HK-2 (cell line): ENCODE measurements at regions not wholly inside any gene's neighbourhood (a gene's known extent, or its start where the extent isn't known, plus 50 kb on each side); places are given as distances from the start of the nearest gene placed in this dataset.
"Not testable (repeated sequence)": the region's sequence is repeated elsewhere in the genome, so short reads cannot be mapped to it uniquely, and the experiment has no call there.

Experiments
- DNase-seq: peaks from one replicate; pipeline ENCODE4 v3.0.0-alpha.2; 2018; ENCODE audit not compliant: unreplicated experiment

DNA sequence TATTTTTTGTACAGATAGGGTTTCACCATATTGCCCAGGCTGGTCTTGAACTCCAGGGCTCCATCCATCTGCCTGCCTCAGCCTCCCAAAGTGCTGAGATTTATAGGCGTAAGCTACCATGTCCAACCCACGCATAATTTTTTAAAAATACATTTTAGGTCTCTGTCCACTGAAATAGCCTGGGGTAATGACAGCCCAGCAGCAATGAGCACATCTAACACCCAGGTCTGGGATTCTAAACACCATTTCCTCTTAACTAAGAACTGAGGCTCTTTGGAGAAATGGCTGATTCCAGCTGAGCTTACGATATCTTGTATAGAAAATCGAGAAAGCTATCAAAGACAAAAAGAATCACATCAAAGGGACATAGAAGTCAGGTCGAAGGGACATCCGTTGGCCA lies 245.3 kb downstream of the PARN start:
- DNase-seq: no peak

- not testable (repeated sequence) for DNase-seq
Measured at GRCh38 chr16:14383844-14384243, 246.2 kb downstream of the PARN start.

- no peak for DNase-seq
Measured at GRCh38 chr16:14378689-14379467, 251.2 kb downstream of the PARN start.

GRCh38 chr16:14378131-14378551 lies 251.9 kb downstream of the PARN start:
- DNase-seq: no peak

DNA sequence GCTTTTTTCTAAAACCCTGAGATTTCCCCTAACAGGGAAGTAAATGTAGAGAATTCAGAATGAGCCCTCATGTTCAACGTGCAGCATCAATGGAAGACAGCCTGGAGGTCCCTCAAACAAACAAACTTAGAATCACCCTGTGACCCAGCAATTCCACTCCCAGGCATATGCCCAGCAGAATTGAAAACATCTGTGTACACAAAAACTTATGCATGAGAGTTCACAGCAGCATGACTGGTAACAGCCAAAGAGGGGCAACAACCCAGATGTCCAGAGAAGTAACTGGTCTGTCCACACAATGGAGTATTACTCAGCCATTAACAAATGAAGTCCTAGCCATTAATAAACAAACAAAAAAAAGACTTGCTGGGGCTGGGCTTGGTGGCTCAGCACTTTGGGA lies 252.7 kb downstream of the PARN start:
- no peak for DNase-seq

GRCh38 chr16:14375132-14375491 lies 254.9 kb downstream of the PARN start:
- no peak for DNase-seq

DNA sequence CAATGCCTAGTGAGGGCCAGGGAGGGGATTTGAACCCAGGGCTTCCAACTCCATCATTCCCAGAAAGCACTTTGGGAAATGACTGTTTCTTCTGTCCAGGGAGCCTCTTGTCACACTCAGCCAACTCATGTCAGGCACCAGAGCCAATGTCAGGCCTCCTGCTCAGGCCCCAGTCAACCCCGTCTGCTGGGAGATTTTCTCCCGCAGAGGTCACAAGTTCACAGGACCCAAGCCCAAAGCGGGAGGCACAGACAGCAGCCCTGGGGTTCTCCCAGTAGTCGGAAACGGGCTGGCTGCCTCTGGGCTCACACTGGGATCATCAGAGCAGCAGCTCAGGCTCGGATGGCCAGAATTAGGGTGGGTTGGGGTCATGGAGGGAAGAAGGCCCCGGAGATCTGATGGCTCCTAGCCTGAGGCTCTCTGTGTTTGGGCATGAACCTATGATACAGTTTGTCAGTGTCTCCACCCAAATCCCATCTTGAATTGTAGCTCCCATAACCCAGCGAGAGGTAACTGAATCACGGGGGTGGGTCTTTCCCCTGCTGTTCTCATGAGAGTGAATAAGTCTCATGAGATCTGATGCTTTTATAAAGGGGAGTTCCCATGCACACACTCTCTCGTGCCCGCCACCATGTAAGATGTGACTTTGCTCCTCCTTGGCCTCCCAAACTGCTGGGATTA lies 255.5 kb downstream of the PARN start:
- DNase-seq: no peak

DNA sequence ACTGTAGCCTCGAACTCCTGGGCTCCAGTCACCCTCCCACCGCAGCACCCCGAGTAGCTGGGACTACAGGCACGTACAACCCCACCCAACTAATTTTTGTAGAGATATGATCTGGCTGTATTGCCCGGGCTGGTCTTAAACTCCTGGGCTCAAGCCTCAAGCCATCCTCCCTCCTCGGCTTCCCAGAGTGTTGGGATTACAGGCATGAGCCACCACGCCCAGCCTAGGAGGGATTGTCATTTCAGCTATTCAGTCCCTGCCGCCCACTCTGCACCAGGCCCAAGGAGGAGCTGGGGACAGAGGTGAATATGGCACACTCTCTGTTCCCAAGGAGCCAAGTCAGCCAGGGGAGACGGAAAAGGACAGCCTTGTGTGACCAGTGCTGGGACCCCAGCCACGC lies 256.2 kb downstream of the PARN start:
- no peak for DNase-seq

GRCh38 chr16:14373406-14373805 lies 256.7 kb downstream of the PARN start:
- DNase-seq: no peak

DNA sequence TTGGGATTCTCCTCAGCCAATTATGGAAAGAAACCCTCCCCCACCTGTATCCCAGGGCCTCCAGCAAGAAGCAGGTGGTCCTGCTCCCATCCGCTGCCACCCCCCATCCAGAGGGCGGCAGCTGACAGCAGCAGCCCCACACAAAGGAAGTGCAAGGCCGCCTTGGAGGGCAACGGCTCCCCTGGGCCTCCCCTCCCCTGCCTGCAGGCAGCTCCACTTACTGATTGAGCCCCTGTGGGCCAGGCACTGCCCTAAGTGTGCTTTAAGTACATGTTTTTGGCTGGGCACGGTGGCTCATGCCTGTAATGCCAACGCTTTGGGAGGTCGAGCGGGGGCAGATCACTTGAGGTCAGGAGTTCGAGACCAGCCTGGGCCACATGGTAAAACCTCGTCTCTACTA lies 257.6 kb downstream of the PARN start:
- no peak for DNase-seq

DNA sequence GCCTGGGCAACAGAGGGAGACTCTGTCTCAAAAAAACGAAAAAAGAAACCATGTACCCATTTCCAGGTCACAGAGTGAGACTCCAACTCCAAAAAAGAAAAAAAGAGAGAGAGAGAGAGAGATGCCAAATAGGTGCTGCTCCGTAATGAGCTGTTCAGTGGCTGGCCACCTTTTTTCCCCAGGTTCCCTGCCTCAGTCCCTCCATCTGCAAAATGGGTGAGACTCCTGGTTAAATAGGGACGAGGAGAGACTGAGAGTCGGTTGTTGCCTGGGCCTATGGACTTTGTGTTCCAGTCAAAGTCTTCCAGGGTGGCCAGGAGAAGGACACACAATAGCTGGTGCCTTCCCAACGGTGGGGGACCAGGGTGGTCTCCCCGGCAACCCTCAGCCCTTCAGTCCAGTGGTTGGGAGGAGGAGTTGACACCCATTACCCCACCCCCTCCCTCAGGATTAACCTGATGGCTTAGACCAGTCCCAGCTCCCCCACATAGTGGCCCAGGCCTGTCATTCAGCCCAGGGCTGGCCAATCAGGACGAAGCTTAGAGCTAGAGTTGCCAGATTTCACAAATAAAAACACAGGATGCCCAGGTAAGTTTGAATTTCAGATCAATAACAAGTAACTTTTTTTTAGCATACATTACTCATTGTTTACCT lies 258.2 kb downstream of the PARN start:
- DNase-seq: no peak

DNA sequence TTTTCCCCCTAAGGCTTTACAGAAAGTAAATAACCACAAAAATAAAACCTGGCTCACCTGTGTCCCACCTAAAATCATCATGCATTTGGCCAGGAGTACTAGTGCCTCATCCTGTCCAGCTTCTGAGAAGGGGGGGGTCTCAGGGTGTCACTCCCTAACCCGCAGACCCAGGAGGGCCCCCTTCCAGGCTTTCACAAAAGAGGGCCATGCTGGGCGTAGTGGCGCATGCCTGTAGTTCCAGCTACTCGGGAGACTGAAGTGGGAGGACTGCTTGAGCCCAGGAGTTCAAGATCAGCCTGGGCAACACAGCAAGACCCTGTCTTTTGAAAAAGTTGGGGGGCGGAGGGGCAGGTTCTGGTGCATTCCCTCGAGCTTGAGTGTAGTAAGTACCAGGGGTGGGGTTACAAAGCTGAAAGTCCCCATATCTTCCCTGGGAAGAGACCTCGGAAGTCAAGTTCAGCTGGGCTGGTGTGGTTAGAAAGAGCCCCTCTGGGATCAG lies 259.3 kb downstream of the PARN start:
- DNase-seq: no peak

DNA sequence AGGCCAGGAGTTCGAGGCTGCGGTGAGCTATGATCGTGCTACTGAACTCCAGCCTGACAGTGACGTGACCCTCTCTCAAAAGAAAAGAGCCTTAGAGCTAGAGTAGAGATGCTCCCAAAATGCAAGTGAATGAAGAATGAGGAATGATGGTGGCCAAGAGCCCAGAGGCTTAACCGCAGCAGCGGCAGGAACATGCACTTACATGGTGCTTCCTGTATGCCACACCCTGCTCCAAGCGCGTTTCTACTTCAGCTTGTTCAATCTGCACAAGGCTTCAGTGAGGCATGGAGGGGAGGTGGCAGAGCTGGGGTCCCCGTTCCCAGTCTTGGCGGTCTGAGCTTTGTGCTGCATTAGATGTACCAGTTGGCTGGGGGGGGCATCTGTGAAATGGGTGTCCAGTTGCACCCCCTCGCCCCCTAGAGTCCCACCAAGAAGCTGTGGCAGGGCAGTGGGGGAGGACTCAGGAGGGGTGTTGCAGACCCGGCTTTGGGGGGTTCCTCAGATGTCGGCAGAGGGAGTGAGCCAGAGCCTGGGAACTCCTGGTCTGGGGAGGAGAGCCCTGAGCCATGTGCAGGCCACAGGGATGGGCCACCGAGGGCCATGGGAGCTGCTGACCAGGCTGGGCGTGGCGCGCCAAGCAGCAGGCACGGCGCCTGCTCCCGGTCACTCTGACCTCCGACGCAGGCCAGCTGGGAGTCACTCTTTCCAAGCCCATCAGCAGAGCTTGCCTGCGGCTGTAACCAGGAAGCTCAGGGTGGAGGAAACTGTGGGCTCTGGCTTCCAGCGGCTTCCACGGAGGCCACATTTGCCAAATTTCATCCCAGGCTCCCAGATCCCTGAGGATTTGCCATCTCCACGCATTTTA lies 260.1 kb downstream of the PARN start:
- DNase-seq: no peak

- DNase-seq: no peak
Measured at GRCh38 chr16:14368399-14368798, 261.7 kb downstream of the PARN start.

DNA sequence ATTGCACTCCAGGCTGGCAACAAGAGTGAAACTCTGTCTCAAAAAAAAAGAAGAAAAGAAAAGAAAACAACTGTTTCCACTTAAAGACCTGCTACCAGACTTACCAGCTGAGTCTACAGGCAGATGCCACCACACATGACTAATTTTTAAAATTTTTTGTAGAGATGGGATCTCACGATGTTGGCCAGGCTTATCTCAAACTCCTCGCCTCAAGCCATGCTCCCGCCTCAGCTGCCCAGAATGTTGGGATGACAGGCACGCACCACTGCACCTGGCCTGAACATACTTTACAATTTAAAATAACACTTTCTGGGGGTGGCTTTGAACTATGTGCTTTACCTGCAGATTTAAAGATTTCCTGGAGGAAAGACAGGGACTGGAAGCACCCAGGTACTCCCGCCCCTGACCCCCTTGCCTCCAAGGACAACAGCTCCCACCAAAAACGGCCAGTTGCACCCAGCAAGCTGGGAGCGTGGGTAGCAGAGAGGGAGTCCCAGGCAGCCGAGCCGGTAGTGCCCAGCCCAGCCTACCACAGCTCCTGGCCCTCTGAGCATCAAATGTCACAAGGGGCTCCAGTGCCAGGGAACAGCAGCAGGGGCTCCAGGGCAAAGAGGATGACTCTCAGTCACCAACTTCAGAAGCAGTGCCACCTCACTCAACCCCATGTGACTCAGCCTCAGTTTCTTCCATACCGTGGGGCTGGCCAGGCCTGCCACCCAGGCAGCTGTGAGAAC lies 262.9 kb downstream of the PARN start:
- DNase-seq: no peak

DNA sequence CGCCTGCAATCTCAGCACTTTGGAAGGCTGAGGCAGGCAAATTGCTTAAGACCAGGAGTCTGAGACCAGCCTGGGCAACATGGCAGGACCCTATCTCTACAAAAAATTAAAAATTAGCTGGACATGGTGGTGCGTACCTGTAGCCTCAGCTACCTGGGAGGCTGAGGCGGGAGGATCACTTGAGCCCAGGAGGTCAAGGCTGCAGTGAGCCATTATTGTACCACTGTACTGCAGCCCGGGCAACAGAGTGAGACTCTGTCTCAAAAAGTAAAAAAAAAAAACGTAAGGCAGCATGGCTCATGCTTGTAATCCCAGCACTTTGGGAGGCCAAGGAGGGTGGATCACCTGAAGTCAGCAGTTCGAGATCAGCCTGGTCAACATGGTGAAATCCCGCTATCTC lies 263.6 kb downstream of the PARN start:
- DNase-seq: no peak

DNA sequence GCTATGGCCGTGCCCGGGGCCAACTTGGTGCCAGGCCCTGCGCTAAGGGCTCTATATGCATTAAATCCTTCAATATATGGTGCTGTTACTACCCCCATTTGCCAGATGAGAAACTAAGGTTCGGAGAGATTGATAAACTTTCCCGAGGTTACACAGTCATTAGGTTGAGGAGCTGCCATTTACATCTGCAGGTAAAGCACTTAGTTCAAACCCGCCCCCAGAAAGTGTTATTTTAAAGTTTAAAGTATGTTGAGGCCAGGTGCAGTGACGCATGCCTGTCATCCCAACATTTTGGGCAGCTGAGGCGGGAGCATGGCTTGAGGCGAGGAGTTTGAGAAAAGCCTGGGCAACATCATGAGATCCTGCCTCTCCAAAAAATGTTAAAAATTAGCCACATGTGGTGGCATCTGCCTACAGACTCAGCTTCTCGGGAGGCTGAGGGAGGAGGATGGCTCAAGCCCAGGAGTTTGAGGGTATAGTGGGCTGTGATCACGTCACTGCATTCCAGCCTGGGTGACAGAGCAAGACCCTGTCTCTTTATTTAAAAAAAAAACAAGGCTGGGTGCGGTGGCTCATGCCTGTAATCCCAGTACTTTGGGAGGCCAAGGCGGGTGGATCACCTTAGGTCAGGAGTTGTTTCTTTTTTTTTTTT lies 264.7 kb downstream of the PARN start:
- peak; percentile 78 for DNase-seq

- DNase-seq: peak; percentile 93
Measured at GRCh38 chr16:14364386-14365199, 265.5 kb downstream of the PARN start.

DNA sequence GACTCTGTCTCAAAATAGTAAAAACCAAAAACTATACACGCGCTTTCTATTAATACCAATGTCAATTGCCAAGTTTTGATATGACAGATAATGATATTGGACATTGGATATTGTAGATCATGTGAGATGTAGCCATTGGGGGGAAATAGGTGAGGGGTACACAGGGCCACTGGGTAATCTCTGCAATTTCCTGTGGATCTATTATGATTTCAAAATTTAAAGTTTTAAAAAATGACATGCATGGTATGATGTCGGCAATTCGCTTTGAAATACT lies 266.0 kb downstream of the PARN start:
- DNase-seq: no peak

DNA sequence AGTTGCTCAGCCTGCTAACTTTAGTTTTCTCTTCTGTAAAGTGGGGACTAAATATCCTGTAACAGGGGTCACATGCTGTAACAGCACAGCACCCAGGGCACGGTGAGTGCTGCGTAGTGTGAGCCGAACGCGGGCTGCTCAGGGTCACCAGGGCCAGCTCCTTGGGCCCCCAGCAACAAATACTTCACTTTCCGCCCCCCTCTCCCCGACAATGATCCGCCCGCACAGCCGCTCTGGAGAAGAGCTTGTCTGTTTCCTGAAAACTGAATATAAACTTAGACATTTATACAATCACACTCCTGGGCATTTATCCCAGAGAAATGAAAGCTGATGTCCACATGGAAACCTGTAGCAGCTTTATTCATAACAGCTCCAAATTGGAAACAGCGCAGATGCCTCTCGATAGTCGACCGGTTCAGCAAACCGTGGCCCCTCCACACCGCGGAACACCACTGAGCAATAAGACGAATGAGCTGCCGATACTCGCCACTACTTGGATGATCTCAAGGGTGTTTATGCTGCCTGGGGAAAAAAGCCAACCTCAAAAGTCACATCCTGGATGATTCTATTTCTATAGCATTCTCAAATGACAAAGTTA lies 267.2 kb downstream of the PARN start:
- DNase-seq: no peak
